Tibial nerve (tissue), 4 donors: ENCODE measurements at regions not wholly inside any gene's neighbourhood (a gene's known extent, or its start where the extent isn't known, plus 50 kb on each side); places are given as distances from the start of the nearest gene placed in this dataset.

Experiments
- CTCF ChIP-seq, 5 experiments: fragments of 200-600 bp in 3 of 5; fragments of 450-650 bp in 2 of 5; sonication (generic) in 3 of 5; IDR thresholded peaks; one replicate each; pipeline ENCODE4 v1.5.1; 2016 to 2019; ENCODE audit warnings: antibody characterized with exemption in 5 of 5, mild to moderate bottlenecking in 3 of 5, moderate library complexity in 2 of 5
- EP300 ChIP-seq, 2 donors: sonication (generic); formaldehyde crosslinking; IDR thresholded peaks; one replicate each; pipeline ENCODE4 v1.6.1; 2017; ENCODE audit warnings: antibody characterized with exemption in 2 of 2, mild to moderate bottlenecking in 1 of 2

- no peak for TF ChIP-seq EP300 (IDR thresholded peaks at IDR 0.05)
- no peak for TF ChIP-seq CTCF (IDR thresholded peaks at IDR 0.05)
Observed at GRCh38 chr11:80841675-80842074, 1400.8 kb upstream of the TENM4 start.
